SK-N-DZ (cell line): ENCODE measurements at regions not wholly inside any gene's neighbourhood (a gene's known extent, or its start where the extent isn't known, plus 50 kb on each side); places are given as distances from the start of the nearest gene placed in this dataset.
"Not testable (repeated sequence)": the region's sequence is repeated elsewhere in the genome, so short reads cannot be mapped to it uniquely, and the experiment has no call there.

Source experiments
- DNase-seq: peaks from one replicate; pipeline ENCODE4 v3.0.0-alpha.2; 2015; ENCODE audit warnings: low spot score

DNA sequence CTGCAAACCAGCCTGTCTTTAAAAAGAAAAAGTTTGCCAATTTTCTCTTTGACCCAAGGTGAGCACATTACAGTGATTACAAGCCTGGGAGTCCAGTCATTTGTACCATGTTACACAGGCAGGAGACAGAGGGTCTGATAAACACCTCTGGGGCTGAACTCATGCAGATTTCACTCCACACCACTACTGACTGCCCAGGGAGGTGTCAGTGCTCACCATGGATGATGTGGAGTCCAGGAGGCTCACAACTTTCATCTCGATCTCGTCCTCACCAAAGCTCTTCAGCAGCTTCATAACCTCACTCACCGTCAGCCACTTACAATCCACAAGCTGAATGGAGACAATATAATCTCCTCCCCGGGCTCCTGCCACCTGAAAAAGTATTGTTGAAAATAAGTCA, 302.4 kb downstream of the GOLGA6L6 start:
- not testable (repeated sequence) for DNase-seq

DNA sequence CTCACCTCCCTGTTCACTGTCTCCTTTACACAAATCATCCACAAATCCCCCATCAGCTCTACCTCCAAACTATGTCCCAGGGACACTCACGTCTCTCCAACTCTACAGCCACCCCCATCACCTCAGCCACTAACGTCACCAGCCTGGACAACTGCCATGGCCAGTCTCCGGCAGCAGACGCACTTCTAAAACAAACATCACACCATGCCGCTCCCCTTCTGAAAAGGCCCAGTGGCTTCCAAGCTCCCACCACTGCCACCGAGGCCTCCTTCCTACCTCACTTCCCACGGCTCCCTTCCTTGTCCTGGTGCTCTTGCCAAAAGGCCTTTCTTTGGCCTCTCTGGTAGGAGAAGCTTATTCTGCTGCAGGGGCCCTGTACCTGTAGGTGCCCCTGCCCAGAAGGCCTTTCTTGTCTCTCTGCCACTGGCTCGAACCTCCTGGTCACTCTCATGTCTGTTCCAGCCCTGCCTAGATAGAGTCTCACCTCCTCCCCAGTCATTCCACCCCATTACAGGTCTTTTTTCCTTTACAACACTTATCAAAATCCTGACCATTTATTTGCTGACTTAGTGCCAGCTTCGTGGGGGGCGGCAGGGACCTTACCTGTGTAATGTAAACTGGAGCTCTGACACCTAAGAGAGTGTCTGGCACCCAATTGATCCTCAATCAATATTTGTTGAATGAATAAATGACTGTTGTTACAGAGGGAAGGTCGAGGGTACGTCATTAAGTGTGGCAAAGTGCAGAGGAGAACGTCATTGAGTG, 304.2 kb downstream of the GOLGA6L6 start:
- not testable (repeated sequence) for DNase-seq

DNA sequence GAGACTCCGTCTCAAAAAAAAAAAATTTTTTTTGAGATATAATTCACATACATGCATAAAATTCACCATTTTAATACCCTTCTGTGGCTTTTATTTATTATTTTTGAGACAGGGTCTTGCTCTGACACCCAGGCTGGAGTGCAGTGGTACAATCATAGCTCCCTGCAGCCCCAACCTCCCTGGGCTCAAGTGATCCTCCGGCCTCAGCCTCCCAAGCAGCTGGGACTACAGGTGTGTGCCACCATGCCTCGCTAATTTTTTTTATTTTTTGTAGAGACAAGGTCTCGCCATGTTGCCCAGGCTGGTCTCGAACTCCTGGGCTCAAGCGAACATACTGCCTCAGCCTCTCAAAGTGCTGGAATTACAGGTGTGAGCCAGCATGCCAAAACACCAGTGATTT, 305.9 kb downstream of the GOLGA6L6 start:
- not testable (repeated sequence) for DNase-seq

DNA sequence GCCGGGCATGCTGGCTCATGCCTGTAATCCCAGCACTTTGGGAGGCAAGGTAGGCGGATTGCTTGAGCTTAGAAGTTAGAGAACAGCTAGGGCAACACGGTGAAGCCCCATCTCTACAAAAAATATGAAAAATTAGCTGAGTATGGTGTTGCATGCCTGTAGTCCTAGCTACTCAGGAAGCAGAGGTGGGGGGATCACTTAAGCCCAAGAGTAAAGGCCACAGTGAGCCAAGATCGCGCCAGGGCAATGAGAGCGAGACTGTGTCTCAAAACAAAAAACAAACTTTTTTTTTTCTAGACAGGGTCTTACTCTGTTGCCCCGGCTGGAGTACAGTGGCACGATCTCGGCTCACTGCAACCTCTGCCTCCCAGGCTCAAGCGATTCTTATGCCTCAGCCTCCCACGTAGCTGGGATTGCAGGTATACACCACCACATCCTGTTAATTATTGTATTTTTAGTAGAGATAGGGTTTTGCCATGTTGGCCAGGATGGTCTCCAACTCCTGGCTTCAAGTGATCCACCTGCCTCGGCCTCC, 307.5 kb downstream of the GOLGA6L6 start:
- DNase-seq, result not testable (repeated sequence)

DNA sequence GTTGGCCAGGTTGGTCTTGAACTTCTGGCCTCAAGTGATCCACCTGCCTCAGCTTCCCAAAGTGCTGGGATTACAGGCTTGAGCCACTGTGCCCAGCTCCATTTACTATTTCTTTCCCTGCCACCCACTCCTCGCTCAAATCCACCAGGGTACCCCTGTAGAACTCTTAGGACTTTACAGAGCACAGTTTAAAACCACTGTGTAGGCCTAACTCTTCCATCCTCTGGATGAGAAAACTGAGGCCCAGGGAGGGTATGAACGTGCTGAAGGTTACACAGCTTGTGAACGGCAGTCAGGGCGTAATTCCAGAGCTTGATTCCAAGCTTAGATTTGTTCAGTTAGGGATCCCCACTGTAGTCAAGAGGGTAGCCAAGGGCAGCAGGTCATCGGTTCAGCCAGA, 309.1 kb downstream of the GOLGA6L6 start:
- DNase-seq, result not testable (repeated sequence)

DNA sequence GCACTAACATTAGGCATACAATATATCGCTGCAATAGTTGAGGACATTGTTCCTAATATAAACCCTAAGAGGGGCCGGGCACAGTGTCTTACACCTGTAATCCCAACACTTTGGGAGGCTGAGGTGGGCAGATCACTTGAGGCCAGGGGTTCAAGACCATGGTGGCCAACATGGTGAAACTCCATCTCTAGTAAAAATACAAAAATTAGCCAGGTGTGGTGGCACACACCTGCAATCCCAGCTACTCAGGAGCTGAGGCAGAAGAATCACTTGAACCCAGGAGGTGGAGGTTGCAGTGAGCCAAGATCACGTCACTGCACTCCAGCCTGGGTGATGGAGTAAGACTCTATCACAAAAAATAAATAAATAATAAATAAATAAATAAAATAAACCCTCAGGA, 310.9 kb downstream of the GOLGA6L6 start:
- not testable (repeated sequence) for DNase-seq

DNA sequence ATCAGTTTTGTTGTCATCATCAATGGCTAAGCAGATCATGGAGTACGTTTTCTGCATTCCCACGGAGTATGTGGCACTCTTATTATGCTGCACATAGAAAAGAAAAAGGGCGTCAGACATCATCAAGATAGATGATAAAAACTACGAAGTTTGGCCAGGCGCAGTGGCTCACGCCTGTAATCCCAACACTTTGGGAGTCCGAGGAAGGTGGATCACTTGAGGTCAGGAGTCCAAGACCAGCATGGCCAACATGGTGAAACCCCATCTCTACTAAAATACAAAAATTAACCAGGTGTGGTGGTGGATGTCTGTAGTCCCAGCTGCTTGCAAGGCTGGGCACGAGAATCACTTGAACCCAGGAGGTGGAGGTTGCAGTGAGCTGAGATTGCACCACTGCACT, 312.8 kb downstream of the GOLGA6L6 start:
- DNase-seq, result not testable (repeated sequence)

DNA sequence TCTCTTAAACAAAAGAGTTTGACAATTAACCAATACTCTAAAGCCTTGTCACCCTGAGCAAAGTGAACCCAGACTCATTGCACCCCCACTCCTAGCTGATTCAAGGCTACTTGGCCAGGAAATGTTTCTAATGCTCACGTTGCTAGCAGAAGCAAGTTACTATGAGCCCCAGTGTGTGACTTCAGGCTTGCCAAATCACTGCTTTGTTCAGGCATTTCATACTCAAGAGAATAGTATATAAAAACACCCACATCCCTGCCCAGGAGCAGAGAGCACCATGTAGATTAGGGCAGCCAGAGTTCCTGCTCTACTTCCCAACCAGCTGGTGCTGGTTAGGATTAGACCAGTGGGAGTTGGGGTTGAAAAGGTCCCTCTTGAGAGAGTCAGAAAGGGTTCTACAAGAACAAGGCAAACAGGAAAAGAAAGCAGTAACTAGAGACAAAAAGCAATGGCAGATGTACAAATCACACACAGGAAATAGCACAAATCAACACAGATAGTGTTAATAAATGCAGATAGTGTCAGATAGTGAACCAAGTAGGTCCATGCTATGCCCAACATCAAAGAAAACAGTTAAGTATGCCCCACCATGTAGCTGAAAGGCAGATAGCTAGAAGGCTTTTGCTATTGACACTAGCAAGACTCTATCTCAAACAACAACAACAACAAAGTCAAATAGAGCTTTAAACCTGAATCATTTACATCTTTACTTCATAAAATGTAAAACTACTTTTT, 314.3 kb downstream of the GOLGA6L6 start:
- DNase-seq, result not testable (repeated sequence)

DNA sequence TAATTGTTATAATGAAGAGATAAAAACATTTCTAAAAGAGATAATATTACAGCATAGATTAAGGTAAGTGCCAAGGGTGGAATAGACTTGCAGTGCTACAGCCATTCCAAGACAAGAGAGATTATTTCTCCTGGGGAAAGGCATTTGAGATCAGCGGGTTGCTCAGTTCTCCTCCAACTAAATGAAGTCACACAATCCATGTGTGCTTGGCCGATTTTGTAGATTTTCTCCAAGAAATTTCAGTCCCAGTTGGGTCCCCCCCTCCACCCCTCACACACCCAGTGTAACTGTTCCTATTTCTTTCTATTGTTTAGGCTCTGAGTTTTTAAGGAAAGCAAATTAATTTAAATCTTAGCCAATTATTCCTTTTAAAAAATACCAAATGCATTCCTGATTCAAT, 315.1 kb downstream of the GOLGA6L6 start:
- not testable (repeated sequence) for DNase-seq

DNA sequence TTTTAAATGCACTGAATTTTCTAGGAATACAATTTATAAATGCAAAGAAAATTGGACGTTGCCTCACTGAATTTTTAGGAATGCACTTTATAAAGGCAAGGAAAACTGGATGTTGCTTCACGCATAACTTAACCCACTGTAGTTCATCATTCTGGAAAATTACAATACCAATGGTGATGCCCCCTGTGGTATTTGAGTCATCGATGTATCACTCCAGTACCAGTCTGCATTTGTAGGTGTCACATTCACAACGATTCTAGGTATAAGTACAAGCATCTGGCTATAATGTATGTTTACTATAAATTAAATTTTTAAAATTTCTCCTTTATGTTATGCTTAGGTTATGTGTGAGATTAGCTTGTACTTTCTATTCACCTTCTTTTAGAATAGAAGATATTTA, 320.5 kb downstream of the GOLGA6L6 start:
- not testable (repeated sequence) for DNase-seq

DNA sequence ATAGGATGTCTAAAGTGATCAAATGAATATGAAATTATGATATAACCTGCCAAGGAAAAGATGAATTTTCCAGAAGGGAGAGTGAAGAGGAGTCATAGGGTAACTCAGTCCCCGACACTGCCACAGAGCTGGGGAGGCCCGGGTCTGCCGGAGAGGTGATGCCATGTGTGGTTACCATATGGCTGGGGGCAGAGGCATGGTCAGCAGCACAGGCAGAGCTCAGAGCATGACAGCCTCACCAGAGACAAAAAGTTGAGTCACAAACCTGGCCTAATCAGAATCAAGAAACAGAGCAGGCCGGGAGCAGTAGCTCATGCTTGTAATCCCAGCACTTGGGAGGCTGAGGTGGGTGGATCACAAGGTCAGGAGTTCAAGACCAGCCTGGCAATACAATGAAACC, 322.4 kb downstream of the GOLGA6L6 start:
- DNase-seq, result not testable (repeated sequence)

DNA sequence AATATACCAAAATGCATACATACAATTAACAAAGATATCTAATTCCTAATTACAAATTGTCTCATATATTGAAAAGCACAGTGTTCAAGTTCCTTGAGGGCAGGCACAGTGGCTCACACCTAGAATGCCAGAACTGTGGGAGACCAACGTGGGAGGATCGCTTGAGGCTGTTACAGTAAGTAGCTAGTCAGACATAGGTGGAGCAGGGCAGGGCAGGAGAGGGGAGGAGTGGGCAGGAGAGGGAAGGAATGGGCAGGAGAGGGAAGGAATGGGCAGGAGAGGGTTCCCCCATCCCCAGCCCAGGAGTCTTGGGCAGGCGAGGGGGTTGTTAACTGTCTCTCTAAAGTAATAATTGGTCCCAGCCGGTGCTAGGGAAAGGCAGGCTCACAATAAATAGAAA, 325.9 kb downstream of the GOLGA6L6 start:
- DNase-seq, result not testable (repeated sequence)

DNA sequence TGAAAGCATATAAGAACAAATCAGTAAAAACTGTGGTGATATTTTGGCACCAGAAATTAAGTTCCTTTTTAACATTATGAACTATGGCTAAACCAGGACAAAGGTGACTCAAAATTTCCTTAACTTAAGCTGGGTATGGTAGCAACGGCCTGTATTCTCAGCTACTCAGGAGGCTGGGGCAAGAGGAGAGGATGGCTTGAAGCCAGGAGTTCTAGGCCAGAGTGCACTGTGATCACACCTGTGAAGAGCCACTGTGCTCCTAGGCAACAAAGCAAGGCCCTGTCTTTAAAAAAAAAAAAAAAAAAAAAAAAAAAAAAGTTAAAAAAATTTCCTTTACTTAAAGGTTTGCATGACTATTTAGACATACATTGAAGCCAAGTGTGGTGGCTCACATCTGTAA, 327.5 kb downstream of the GOLGA6L6 start:
- DNase-seq, result not testable (repeated sequence)

DNA sequence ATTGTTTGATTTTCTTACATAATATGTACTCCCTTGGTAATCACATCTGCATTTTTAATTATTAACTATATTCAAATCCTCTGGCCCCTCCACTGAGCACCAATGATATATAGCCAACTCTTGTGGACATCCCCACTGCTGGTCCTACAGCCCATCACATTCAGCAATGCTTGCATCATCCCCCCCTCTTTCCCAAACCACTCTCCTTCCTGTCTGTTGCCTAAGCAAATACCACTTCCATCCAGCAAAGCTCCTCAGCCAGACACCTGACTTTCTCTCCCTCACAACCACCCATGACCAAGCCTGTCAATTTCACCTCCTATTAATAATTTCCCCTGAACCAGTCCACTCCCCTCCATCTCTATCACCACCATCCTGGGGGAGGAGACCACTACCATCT, 330.1 kb downstream of the GOLGA6L6 start:
- not testable (repeated sequence) for DNase-seq

DNA sequence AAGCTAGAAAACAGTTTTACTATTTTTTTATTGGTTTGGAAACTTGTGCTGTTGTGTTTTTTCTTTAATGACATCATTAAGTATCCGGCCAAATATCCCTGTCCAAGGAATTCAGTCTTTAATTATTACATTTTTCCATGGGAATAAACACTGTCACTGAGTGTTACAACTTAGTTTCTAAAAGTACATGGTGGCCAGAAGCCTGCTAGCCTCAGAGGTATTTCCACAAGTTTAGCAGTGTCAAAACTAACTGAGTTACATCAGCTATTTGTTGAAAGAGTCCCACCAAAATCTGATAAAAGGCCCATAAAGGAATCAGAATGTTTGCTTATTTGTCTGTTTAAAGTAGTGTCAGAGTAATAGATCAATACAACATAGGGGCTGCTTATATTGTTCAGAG, 331.6 kb downstream of the GOLGA6L6 start:
- not testable (repeated sequence) for DNase-seq

DNA sequence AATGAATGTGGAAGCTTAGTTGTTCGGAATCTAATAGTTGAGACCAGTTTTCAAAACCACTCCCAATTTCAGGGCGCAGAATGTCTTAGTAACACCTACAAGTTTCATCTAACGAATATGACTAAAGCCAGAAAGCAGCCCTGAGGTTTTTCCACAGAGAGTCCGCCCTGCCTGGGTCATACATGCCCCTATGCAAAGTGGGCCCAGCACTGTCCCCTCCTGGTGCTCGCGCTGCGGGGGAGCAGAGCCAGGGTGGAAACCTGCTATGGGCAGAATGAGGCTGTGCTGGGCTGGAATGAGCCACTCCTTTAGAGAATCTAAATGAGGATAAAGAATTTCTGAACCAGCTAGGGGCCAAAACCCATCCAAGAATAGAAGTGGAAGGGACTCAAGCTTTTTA, 334.0 kb downstream of the GOLGA6L6 start:
- DNase-seq, result not testable (repeated sequence)

DNA sequence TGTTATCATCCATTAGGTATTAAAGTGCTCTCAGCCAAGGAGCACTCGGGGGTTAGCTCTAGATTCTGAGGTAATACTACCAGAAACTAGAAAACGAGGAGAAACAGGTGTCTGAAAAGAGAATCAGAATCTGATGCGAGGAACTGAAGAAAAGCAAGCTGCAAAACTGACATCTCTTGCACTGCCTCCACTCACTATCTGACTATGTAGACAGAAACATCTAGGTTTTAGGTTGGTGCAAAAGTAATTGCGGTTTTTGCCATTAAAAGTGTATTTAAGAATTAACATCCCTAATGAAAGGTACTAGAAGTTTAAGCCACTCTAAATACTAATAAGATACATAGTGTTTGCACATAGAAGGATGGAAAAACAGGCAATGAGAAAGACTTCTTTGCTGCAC, 334.4 kb downstream of the GOLGA6L6 start:
- not testable (repeated sequence) for DNase-seq

DNA sequence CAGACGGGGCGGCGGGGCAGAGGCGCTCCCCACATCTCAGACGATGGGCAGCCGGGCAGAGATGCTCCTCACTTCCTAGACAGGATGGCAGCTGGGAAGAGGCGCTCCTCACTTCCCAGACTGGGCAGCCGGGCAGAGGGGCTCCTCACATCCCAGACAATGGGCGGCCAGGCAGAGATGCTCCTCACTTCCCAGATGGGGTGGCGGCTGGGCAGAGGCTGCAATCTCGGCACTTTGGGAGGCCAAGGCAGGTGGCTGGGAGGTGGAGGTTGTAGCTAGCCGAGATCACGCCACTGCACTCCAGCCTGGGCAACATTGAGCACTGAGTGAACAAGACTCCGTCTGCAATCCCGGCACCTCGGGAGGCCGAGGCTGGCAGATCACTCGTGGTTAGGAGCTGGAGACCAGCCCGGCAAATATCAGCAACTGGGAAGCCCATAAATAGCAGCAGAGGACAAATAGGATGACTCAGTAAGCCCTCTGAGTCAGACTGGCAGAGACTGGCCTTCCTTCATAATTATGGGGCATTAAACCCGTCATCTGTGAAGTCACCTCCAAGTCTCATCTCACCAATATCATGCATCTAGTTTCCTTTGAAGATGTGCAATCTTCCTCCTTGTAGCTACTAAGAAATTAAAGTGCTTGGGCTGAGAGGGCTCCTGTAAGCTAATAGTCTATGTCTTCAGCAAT, 337.3 kb downstream of the GOLGA6L6 start:
- DNase-seq, result not testable (repeated sequence)

DNA sequence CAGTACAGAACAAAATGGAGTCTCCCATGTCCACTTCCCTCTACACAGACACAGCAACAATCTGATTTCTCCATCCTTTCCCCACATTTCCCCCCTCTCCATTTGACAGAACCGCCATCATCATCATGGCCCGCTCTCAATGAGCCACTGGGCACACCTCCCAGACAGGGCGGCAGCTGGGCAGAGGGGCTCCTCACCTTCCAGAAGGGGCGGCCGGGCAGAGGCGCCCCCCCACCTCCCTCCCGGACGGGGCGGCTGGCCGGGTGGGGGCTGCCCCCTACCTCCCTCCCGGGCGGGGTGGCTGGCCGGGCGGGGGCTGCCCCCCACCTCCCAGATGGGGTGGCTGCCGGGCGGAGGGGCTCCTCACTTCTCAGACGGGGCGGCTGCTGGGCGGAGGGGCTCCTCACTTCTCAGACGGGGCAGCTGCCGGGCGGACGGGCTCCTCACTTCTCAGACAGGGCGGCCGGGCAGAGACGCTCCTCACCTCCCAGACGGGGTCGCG, 337.9 kb downstream of the GOLGA6L6 start:
- DNase-seq, result not testable (repeated sequence)

DNA sequence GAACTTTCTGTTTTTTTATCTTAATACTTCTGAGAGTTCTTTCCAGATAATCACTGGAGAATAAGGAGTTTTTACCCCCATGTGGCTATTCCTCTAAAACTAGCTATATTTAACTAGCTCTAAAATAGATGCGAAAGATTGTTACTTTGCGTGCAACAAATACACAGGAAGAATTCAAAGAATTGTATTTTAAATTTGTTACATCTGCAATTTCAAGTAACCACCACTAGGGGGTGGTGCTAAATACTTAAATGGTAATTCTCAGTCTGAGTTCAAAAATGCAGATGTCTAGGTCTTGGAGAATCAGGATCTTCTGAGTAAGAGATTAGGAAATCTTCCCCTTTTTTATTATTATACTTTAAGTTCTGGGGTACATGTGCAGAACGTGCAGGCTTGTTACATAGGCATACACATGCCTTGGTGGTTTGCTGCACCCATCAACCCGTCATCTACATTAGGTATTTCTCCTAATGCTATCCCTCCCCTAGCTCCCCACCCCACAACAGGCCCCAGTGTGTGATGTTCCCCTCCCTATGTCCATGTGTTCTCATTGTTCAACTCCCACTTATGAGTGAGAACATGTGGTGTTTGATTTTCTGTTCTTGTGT, 346.9 kb downstream of the GOLGA6L6 start:
- not testable (repeated sequence) for DNase-seq
